NCI-H2029 treated with DMSO at 0.1 percent for 48 hours (cell line): ENCODE measurements at regions not wholly inside any gene's neighbourhood (a gene's known extent, or its start where the extent isn't known, plus 50 kb on each side); places are given as distances from the start of the nearest gene placed in this dataset.
A peak's percentile ranks its signal among the peaks of the same experiment; 100 is the strongest.

Experiments used
- DNase-seq: peaks from one replicate; lab custom pipeline; 2025; lab: John Stamatoyannopoulos, UW

DNA sequence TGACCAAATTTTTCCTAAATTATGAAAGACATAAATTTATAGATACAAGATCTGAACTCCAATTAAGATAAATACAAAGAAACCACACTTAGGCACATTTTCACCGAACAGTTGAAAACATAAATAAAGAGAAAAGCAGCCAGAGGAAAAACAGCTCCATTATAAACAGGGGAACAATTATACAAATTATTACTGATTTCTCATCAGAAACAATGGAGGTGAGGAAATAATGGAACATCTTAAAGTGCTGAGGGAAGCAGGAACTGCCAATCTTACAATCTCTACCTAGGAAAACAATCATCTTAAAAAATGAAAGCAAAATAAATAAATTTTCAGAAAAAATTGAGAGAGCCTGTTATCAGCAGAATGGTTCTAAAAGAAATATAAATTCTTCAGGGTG is 234.4 kb upstream of the PMFBP1 start:
- DNase-seq, result no peak

DNA sequence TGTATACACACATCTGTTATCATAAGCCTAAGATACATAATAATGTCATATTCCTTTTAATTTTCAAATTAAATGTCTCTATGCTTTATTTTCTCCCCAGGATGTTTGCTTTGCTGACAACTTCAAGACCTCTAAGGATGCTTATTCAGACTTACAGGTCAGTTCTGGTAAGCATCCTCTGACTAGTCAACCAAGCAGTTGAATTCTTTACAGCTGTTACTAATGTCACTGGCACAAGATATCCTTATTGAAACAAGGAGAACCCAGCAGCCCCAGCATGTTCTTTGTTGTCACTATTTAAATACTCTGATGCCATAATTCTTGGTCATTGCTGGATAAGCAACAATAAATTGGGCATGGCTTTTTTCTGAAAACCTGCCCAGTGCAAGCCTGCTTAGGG is 232.3 kb upstream of the PMFBP1 start:
- no peak for DNase-seq

GRCh38 chr16:72401084-72401361 is 229.1 kb upstream of the PMFBP1 start:
- no peak for DNase-seq

DNA sequence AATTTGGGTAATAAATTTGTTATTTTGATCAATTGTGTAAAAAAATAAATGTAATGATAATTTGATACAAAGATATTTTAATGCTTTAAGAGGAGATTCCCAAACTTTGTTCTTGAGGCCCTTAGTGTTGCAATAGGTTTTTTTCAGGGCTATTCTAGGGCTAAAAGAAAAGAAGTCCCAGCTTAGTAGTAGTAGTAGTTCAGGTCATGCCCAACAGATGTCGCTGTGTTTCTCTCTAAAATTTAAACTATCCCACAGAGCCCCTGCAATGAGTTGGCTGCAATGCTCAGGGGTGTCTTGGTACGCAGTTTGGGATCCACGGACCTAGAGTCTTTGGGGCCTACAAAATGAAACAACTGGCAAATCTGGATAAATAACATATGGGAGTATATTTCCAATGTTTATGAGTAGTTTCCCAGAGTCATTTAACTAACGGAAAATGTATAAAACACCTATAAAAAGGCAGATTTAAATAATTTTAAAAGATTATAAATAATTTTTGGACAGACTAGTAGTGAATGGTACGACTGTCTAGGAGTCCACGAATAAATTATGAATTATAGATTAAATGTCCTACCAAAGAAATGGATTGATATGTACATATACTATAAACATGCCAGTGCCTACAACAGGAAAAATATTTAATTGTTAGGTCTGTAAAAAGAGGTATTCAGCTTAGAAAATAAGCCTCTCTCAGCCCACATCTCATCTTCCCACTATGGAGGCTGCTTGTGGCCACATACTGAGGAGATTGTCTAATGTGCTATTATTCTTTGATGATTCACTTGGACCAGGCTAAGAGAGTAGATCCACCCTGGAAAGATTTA is 228.5 kb upstream of the PMFBP1 start:
- peak; percentile 17 for DNase-seq

- DNase-seq, result no peak
Measured at GRCh38 chr16:72399811-72400210, 227.9 kb upstream of the PMFBP1 start.

GRCh38 chr16:72397876-72398275 is 225.9 kb upstream of the PMFBP1 start:
- DNase-seq, result no peak

- DNase-seq, result no peak
Measured at GRCh38 chr16:72394526-72394925, 222.6 kb upstream of the PMFBP1 start.

GRCh38 chr16:72389791-72390190 is 217.8 kb upstream of the PMFBP1 start:
- DNase-seq, result no peak

DNA sequence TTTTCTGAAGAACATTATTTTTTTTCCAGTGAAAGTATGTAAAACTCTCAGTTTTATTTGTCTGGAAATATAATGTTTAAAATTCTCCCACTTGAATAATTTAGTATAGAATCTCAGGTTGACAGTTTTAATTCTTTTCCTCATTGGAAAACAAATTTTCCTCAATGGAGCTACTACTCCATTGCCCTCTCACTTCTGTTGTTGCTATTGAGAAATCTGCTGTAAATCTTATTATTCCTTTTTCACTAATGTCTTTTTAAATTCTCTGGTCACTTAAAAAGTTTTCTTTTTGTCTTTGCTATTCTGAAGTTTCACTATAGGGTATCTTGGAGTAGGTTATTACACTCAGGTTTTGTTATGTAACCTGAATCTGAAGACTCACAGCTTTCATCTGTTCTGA is 216.1 kb upstream of the PMFBP1 start:
- no peak for DNase-seq

- no peak for DNase-seq
Measured at GRCh38 chr16:72384651-72385050, 212.7 kb upstream of the PMFBP1 start.

GRCh38 chr16:72380283-72380682 is 208.3 kb upstream of the PMFBP1 start:
- no peak for DNase-seq

- no peak for DNase-seq
Measured at GRCh38 chr16:72373201-72373600, 201.2 kb upstream of the PMFBP1 start.

DNA sequence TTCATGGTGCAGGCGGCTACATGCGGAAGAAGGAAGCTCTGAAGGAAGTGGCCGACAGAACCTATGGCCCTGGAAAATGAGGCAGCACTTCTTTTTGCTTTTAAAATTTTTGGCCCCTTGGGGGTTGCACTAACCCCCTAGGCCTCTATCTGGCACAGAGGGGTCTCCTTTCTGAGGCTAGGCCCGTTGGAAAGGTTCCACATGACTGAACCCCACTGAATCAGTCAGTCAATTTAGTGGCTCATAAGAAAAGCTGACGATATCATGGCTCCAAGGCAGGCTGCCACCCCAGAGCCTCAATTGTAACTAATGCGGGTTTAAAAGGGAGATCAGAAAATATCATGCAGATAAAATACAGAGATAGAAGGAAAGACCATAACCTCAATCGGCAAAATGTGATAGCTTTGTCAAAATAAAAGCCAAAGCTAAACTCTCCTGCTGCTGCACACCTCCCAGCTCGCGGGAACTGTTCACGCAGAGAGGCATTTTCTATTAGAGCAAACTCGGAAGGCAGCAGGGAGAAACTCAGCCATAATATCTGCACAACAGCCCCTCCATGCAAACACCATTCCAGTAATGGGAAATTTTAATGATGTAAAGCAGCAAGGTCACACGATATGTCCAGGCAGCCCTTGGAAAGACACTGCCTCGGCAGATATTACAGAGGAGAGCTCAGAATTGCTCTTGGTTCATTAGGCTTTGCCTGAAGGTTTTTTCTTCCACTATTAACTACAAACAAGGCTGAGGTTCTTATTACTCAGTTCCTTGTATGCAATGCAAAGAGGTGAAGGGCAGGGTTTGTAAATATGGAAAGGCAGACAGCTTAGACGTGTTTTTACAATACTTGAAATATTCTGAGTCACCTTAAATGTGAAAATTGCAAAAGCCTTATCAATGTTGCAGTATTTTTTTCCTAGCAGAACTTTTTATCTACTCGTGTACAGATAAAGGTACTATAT is 200.4 kb upstream of the PMFBP1 start:
- no peak for DNase-seq

DNA sequence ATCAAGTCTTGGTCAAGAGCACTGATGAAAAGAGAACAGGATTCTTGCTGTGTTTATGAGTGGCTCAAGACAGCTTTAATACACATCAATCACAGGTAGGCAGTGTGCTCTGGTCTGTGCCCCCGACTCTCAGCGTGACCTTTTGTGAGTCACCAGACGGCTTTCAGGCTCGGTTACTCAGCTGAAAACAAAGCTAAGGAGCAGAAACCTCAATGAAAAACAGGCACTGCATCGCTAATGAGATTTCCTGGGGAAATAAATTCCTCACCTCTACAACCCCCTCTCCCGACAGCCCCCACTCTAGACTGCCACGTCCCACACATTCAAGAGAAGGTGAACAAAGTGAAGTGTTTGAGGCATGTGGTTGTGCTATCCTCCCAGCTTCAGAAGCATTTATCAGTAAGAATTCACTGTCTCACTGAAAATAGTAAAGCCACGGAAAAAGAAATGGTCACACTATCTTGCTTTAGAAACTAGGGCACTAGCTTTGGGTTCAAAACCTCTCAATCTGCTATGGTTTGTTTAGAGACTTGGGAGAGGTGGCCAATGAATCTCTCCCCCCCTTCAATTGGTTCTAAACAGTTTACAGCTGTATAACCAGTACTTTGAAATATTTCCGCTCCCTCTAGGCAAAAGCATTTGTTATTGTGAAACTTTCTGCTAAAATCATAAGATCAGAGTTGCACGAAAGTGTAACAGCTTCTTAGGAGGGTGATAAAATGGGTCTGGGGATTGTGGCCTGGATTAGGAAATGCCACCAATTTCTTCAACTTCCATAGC is 199.5 kb upstream of the PMFBP1 start:
- DNase-seq, result no peak

GRCh38 chr16:72369274-72369673 is 197.3 kb upstream of the PMFBP1 start:
- no peak for DNase-seq

- no peak for DNase-seq
Measured at GRCh38 chr16:72367851-72368250, 195.9 kb upstream of the PMFBP1 start.

- DNase-seq, result no peak
Measured at GRCh38 chr16:72362973-72363372, 191.0 kb upstream of the PMFBP1 start.

DNA sequence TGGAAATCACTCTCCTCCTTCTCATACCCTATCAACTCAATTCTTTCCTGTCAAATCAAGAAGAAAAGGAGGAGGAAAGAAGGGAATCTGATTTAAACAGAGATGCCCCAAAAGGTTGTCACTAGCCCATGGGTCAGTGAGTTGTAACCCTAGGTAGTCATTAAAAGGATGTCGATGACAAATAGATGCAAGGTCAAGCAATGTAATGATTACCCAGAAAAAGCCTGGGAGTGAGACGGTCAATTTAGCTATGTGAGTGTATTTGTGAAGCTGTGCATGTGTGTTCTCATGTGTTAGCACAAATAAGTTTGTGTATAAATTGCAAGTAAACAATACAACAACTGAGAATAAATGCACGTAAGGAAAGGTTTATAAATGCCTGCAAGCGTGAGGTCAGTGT is 190.5 kb upstream of the PMFBP1 start:
- no peak for DNase-seq

DNA sequence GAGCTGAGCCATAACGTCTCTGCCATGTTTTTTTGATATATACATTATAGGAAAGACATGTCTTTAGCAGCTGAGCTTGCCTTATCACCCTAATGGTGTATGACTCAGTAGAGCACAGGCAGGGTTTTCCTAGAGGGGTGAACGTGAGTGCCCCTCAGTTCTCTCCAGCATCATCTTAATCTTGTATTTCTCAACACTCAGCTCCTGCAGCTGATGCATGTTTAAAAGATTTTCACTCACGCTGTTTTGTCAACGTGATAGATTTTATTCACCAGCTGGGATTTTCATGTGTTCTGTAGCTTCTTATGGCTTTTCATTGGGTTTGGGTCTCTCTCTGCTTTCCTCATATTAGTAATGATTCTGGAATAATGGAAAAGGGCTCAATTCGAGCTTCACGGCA is 186.0 kb upstream of the PMFBP1 start:
- DNase-seq, result no peak

- no peak for DNase-seq
Measured at GRCh38 chr16:72355561-72355960, 183.6 kb upstream of the PMFBP1 start.

GRCh38 chr16:72349719-72350118 is 177.8 kb upstream of the PMFBP1 start:
- DNase-seq, result no peak

DNA sequence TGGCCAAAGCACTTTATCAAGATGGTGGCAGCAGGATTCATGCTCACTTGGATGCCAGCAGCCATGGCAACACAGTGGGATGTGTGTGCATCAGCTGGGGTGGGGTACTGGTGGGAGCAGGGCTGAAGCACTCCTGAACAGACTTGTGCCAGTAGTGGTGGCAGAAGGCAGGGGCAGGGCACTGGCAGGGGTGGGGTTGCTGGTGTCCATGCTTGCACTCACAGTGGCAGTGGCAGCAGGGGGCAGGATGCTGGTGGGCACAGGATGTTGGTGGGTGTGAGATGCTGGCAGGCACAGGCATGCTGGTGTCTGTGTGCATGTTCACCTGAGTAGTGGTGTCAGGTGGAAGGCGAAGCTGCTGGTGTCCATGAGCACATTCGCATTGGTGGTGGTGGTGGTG is 161.0 kb upstream of the PMFBP1 start:
- DNase-seq, result no peak

- DNase-seq, result no peak
Measured at GRCh38 chr16:72324578-72324977, 152.6 kb upstream of the PMFBP1 start.
